ENCODE measurements at regions not wholly inside any gene's neighbourhood (a gene's known extent, or its start where the extent isn't known, plus 50 kb on each side); places are given as distances from the start of the nearest gene placed in this dataset.

DNA sequence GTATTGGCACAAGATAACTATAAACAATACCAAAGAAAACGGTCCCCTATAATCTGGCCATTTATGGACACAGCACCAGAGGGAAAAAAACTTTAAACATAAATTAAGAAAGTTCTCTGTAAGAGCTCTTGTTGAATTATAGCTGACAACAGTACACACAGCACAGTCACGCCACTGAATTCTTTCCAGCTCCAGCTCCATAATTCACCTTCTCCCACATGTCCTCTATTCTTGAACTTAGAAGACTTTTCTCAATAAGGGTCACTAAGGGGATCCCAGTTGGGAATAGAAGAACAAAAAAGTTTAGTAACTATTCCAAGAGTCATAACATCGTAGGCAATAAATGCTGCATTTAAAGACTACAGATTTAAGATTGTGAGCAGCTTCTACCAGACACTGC lies 124.6 kb upstream of the CYP1B1 start:
- ChIA-PET POLR2A (no interaction called here), CTCF (interaction anchor here (0.5 to 0.8 kb wide), 3 partner anchors 122 to 882 kb away, joined by 3 read pairs; no protein-coding TSS in a partner anchor)
- TF ChIP-seq FOXA1 (IDR thresholded peaks at IDR 0.05): no peak
- TF ChIP-seq BHLHE40 (IDR thresholded peaks at IDR 0.05; ENCODE audit: borderline replicate concordance): no peak
- TF ChIP-seq L3MBTL2 (conservative IDR thresholded peaks at IDR 0.05): no peak
- no peak for TF ChIP-seq CTBP1 (IDR thresholded peaks at IDR 0.05; ENCODE audit: borderline replicate concordance)
- no peak for TF ChIP-seq FOXM1 (IDR thresholded peaks at IDR 0.05; ENCODE audit: borderline replicate concordance)
- TF ChIP-seq, protein P1, sequence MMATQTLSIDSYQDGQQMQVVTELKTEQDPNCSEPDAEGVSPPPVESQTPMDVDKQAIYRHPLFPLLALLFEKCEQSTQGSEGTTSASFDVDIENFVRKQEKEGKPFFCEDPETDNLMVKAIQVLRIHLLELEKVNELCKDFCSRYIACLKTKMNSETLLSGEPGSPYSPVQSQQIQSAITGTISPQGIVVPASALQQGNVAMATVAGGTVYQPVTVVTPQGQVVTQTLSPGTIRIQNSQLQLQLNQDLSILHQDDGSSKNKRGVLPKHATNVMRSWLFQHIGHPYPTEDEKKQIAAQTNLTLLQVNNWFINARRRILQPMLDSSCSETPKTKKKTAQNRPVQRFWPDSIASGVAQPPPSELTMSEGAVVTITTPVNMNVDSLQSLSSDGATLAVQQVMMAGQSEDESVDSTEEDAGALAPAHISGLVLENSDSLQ (IDR thresholded peaks at IDR 0.05): peak; percentile 79
- no peak for TF ChIP-seq SP1 (IDR thresholded peaks at IDR 0.05)
- TF ChIP-seq LEF1 (IDR thresholded peaks at IDR 0.05; ENCODE audit: borderline replicate concordance): no peak
- no peak for TF ChIP-seq ELF4 (IDR thresholded peaks at IDR 0.05)
- no peak for TF ChIP-seq NFRKB (IDR thresholded peaks at IDR 0.05)
- peak; percentile 91 for TF ChIP-seq ARNT (IDR thresholded peaks at IDR 0.05)
- no peak for TF ChIP-seq FOXK2 (IDR thresholded peaks at IDR 0.05)
- no peak for DNase-seq (ENCODE audit: extremely low spot score)

DNA sequence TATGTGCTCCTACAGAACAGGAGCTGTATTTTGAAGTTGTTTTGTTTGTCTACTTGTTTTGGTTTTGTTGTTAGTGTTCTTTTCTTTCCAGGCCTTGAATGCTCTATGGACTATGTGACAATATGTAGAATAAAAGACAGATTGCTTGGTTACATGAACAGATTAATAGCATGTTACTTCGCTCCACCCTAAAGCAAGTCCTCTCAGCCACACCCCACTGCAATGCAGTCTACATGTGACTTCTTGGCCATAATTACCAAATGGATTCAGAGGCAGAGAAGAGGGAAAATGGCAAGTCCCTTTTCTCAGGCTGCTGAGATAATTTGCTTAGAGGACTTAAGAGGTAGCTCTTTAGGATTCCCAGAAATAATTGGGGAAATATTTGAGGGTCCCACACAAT lies 123.2 kb upstream of the CYP1B1 start:
- POLR2A ChIA-PET: no interaction called here
- CTCF ChIA-PET: no interaction called here
- DNase-seq (ENCODE audit: extremely low spot score): no peak
- TF ChIP-seq SP1 (IDR thresholded peaks at IDR 0.05) (no peak), BHLHE40 (IDR thresholded peaks at IDR 0.05; ENCODE audit: borderline replicate concordance) (no peak), ZNF384 (IDR thresholded peaks at IDR 0.05) (no peak), SUZ12 (IDR thresholded peaks at IDR 0.05) (no peak), NFRKB (IDR thresholded peaks at IDR 0.05) (no peak), FOXK2 (IDR thresholded peaks at IDR 0.05) (no peak), CTBP1 (IDR thresholded peaks at IDR 0.05; ENCODE audit: borderline replicate concordance) (no peak), HDGF (IDR thresholded peaks at IDR 0.05; ENCODE audit: borderline replicate concordance) (no peak), FOXM1 (IDR thresholded peaks at IDR 0.05; ENCODE audit: borderline replicate concordance) (no peak), ARNT (IDR thresholded peaks at IDR 0.05) (no peak), TARDBP (IDR thresholded peaks at IDR 0.05) (no peak), L3MBTL2 (conservative IDR thresholded peaks at IDR 0.05) (no peak), ELF4 (IDR thresholded peaks at IDR 0.05) (no peak)
- TF ChIP-seq, protein P1 (IDR thresholded peaks at IDR 0.05): no peak

DNA sequence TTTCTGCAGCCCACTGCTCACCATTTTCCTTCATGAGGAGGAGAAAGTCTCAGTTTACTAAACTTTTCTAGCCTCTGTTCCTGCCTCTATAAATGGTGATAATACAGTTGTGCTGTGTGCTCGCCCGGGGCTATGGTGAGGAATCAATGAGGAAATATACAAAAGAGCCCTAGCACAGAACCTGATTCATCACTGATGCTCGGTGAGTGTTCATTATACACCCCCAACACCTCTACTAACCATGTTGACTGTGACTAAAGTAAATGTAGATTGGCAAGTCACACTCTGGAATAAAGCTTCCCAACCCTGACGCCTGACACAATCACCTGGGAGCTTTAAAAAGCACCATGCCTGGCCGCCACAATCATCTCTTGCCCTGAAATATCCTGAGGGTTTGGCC lies 118.8 kb upstream of the CYP1B1 start:
- TF ChIP-seq CTBP1 (IDR thresholded peaks at IDR 0.05; ENCODE audit: borderline replicate concordance) (no peak), ELF4 (IDR thresholded peaks at IDR 0.05) (no peak), NFRKB (IDR thresholded peaks at IDR 0.05) (no peak), ARNT (IDR thresholded peaks at IDR 0.05) (no peak), LEF1 (IDR thresholded peaks at IDR 0.05; ENCODE audit: borderline replicate concordance) (no peak), ZNF384 (IDR thresholded peaks at IDR 0.05) (no peak), FOXK2 (IDR thresholded peaks at IDR 0.05) (no peak), SUZ12 (IDR thresholded peaks at IDR 0.05) (no peak), HDGF (IDR thresholded peaks at IDR 0.05; ENCODE audit: borderline replicate concordance) (no peak), BHLHE40 (IDR thresholded peaks at IDR 0.05; ENCODE audit: borderline replicate concordance) (no peak), SP1 (IDR thresholded peaks at IDR 0.05) (no peak)
- TF ChIP-seq, protein P1 (IDR thresholded peaks at IDR 0.05): no peak
- ChIA-PET POLR2A (no interaction called here), CTCF (no interaction called here)
- DNase-seq (ENCODE audit: extremely low spot score): no peak

DNA sequence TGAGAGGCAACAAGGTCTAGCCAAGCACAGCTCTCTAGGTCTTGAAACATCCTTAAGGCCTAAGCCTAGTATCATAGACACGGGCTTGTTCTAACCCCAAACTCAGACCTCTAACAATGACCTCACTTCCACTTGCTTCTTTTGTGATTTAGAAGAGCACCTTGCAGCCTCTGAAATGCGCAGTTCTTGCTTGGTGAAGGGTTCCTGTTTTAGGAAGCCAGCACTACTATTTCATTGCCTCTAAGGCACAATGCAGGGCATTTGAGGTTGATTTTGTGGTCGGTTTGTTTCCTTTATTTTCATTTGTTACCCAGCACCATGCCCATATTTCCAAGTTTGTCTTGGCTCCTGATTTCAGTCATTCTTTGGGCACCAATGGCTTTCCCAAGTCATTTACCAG lies 117.0 kb upstream of the CYP1B1 start:
- POLR2A ChIA-PET: no interaction called here
- CTCF ChIA-PET: no interaction called here
- no peak for DNase-seq (ENCODE audit: extremely low spot score)
- TF ChIP-seq FOXA1 (IDR thresholded peaks at IDR 0.05) (no peak), TARDBP (IDR thresholded peaks at IDR 0.05) (no peak), ZNF384 (IDR thresholded peaks at IDR 0.05) (no peak), LEF1 (IDR thresholded peaks at IDR 0.05; ENCODE audit: borderline replicate concordance) (no peak), CTBP1 (IDR thresholded peaks at IDR 0.05; ENCODE audit: borderline replicate concordance) (no peak)

DNA sequence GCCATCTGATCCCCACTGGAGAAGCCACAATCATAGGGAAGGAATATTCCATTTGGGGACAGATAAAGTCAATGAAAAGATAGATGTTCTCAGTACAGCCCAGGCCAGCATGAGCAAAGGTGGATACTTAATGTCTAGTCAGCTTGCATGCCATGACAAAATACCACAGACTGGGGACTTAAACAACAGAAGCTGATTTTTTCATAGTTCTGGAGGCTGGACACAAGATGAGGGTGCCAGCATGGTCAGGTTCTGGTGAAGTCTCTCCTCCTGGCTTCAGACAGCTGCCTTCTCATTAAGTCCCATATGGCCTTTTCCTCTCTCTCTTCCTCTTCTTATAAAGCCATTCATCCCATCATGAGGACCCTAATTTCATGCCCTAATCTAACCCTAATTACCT lies 116.1 kb upstream of the CYP1B1 start:
- no peak for TF ChIP-seq FOXM1 (IDR thresholded peaks at IDR 0.05; ENCODE audit: borderline replicate concordance)
- no peak for TF ChIP-seq TARDBP (IDR thresholded peaks at IDR 0.05)
- no peak for TF ChIP-seq ZNF384 (IDR thresholded peaks at IDR 0.05)
- no peak for TF ChIP-seq LEF1 (IDR thresholded peaks at IDR 0.05; ENCODE audit: borderline replicate concordance)
- no peak for TF ChIP-seq HDGF (IDR thresholded peaks at IDR 0.05; ENCODE audit: borderline replicate concordance)
- TF ChIP-seq, protein P1 (IDR thresholded peaks at IDR 0.05): no peak
- no peak for TF ChIP-seq SUZ12 (IDR thresholded peaks at IDR 0.05)
- TF ChIP-seq BHLHE40 (IDR thresholded peaks at IDR 0.05; ENCODE audit: borderline replicate concordance): no peak
- no peak for TF ChIP-seq L3MBTL2 (conservative IDR thresholded peaks at IDR 0.05)
- TF ChIP-seq NFRKB (IDR thresholded peaks at IDR 0.05): no peak
- ChIA-PET CTCF (no interaction called here), POLR2A (no interaction called here)
- no peak for DNase-seq (ENCODE audit: extremely low spot score)

DNA sequence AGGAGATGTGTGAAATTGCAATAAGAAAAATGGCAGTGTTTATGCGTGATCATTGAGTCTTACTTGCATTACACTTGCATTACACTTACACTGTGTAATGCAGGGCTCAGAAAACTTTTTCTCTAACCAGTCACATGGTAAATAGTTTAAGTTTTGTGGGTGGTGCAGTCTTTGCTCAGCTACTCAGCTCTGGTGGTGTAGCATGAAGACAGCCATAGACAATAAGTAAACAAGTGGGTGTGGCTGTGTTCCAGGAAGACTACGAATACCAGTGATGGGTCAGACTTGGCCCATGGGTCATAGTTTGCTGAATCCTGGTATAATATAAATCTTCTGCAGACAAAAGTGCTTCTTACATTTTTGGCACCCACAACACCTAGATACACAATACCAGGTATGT lies 115.6 kb upstream of the CYP1B1 start:
- ChIA-PET POLR2A (no interaction called here), CTCF (no interaction called here)
- TF ChIP-seq HDGF (IDR thresholded peaks at IDR 0.05; ENCODE audit: borderline replicate concordance) (no peak), SUZ12 (IDR thresholded peaks at IDR 0.05) (no peak), ELF4 (IDR thresholded peaks at IDR 0.05) (no peak), SP1 (IDR thresholded peaks at IDR 0.05) (no peak), BHLHE40 (IDR thresholded peaks at IDR 0.05; ENCODE audit: borderline replicate concordance) (no peak), LEF1 (IDR thresholded peaks at IDR 0.05; ENCODE audit: borderline replicate concordance) (no peak), ZNF384 (IDR thresholded peaks at IDR 0.05) (no peak), ARNT (IDR thresholded peaks at IDR 0.05) (no peak), NFRKB (IDR thresholded peaks at IDR 0.05) (no peak), L3MBTL2 (conservative IDR thresholded peaks at IDR 0.05) (no peak), TARDBP (IDR thresholded peaks at IDR 0.05) (no peak)
- TF ChIP-seq, protein P1 (IDR thresholded peaks at IDR 0.05): no peak
- no peak for DNase-seq (ENCODE audit: extremely low spot score)

Measured in HEK293T (cell line).